Pons (tissue), 1 donor: ENCODE measurements at regions not wholly inside any gene's neighbourhood (a gene's known extent, or its start where the extent isn't known, plus 50 kb on each side); places are given as distances from the start of the nearest gene placed in this dataset.
"Not testable (repeated sequence)": the region's sequence is repeated elsewhere in the genome, so short reads cannot be mapped to it uniquely, and the experiment has no call there.

ENCODE experiments used
- DNase-seq: peaks from one replicate; pipeline ENCODE4 v3.0.0-alpha.2; 2016; ENCODE audit warnings: low spot score

GRCh38 chrX:146994163-146994562 is 179.6 kb upstream of the CXorf51A start:
- no peak for DNase-seq

GRCh38 chrX:146973283-146973682 is 158.7 kb upstream of the CXorf51A start:
- no peak for DNase-seq

GRCh38 chrX:146967306-146967705 is 152.8 kb upstream of the CXorf51A start:
- no peak for DNase-seq

DNA sequence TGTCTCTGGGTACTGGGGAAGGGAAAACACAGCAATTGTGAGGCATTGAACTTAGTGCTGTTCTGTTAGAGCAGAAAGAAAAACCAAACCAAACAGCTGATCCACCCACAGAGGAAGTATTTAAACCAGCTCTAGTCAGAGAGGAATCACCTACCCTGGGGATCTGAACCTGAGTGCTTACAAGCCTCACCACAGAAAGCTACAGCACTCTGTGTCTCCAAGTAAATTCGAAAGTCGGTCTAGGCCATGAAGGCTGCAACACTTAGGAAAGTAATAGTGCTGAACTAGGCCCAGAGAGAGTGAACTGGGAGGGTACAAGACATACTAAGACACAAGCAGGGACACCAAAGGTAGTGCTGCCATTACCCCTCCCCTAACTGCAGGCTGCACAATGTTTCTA is 142.2 kb upstream of the CXorf51A start:
- DNase-seq, result no peak

DNA sequence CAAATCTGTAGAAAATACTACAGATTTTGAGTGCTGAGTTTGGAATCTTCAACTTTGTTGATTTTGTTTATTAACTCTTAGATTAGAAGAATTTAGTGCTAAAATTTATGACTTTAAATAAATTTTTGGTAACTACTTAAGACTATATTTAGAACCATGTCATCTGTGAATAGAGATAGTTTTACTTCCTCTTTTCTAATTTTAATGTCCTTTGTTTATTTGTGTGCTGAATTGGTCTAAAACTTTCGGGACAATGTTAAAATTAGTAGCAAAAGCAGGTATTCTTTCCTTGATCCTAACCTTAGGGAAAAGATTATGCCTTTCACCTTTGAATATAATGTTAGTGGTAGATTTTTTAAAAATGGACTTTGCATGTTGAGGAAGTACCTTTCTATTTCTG is 119.7 kb upstream of the CXorf51A start:
- no peak for DNase-seq

GRCh38 chrX:146932997-146933396 is 118.5 kb upstream of the CXorf51A start:
- peak; percentile 11 for DNase-seq

- DNase-seq, result no peak
Observed at GRCh38 chrX:146921204-146921603, 106.7 kb upstream of the CXorf51A start.

GRCh38 chrX:146907391-146908240 is 93.1 kb upstream of the CXorf51A start:
- no peak for DNase-seq

DNA sequence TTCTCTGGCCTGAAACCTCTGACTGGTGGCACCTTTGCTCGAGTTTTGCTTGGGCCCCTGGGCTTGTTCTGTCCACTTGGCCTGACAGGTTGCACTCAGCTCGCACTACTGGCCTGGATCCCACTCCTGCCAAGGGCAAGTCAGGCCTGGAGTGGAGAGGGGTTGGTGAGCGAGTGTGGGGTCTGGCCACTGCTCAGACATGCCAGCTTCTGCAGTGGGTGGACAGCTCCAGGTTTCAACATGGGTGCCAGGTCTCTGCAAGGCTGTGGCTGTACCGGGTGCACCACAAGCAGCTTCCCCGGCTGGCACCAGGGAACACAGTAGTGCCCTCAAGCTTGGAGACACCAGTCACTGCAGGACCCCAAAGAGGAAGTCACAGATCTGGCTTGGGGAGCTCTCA is 91.6 kb upstream of the CXorf51A start:
- no peak for DNase-seq

DNA sequence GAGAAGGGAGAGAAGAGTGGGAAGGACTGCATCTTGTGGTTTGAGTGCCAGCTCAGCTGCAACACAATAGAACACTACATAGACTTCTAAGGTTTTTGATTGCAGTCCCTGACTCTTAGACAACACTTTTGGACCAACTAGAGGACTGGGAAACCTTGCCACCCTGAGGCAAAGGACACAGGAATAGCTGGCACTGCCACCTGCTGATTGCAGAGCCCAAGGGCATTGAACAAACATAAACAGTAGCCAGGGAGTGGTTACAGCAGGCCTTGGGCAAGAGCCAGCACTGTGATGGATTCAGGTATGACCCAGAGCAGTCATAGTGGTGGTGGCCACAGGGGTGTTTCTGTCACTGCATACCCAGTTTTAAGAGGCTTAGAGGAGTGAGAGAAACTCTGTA is 72.5 kb upstream of the CXorf51A start:
- no peak for DNase-seq

- no peak for DNase-seq
Observed at GRCh38 chrX:146881521-146881920, 67.0 kb upstream of the CXorf51A start.

DNA sequence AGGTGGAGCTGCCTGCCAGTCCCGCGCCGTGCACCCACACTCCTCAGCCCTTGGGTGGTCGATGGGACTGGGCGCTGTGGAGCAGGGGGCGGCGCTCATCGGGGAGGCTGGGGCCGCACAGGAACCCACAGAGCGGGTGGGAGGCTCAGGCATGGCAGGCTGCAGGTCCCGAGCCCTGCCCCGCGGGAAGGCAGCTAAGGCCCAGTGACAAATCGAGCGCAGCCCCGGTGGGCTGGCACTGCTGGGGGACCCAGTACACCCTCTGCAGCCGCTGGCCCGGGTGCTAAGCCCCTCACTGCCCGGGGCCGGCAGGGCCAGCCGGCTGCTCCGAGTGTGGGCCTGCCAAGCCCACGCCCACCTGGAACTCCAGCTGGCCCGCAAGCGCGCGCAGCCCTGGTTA is 52.3 kb upstream of the CXorf51A start:
- DNase-seq, result not testable (repeated sequence)

DNA sequence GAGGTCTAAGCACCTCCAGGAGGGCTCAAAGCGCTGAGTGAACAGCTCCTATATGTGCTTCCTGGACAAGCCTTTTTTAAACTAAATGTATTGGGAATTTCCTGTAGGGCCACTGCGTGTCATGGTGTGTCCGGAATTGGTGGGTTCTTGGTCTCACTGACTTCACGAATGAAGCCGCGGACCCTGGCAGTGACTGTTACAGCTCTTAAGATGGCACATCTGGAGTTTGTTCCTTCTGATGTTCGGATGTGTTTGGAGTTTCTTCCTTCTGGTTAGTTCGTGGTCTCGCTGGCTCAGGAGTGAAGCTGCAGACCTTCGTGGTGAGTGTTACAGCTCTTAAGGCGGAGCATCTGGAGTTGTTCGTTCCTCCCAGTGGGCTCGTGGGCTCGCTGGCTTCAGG is 51.2 kb upstream of the CXorf51A start:
- DNase-seq, result not testable (repeated sequence)
